ACHN (cell line): ENCODE measurements at regions not wholly inside any gene's neighbourhood (a gene's known extent, or its start where the extent isn't known, plus 50 kb on each side); places are given as distances from the start of the nearest gene placed in this dataset.
"Not testable (repeated sequence)": the region's sequence is repeated elsewhere in the genome, so short reads cannot be mapped to it uniquely, and the experiment has no call there.

Source experiments
- DNase-seq: peaks from one replicate; pipeline ENCODE4 v3.0.0-alpha.2; 2015
- in situ Hi-C: cut with HindIII; loops from 2 replicates; pipeline ENCODE4 v1.10.0; 2017; ENCODE audit warnings: low sequenced_read_pairs, low pct_ligation_motif_present, low pct_unique_long_range_greater_than_20kb

DNA sequence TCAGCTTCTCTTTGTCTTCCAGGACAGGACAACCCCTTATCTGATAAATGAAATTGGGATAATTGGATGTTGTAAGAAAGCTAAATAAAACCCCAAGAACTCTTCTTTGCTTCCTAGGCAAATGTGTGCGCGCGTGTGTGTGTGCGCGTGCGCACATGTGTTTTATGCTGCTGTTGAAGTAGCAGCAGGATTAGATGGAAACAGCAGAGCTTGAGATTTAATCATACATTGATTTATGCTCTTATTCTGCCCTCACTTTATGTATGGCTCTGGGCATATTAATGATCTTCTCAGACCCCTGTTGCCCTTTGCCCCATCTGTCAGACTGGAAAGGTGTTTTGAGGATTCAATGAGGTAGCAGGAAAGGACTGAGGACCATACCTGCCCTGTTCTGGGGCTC is 324.0 kb upstream of the MAP3K7 start:
- DNase-seq: no peak
- in situ Hi-C loops: no loop called here

DNA sequence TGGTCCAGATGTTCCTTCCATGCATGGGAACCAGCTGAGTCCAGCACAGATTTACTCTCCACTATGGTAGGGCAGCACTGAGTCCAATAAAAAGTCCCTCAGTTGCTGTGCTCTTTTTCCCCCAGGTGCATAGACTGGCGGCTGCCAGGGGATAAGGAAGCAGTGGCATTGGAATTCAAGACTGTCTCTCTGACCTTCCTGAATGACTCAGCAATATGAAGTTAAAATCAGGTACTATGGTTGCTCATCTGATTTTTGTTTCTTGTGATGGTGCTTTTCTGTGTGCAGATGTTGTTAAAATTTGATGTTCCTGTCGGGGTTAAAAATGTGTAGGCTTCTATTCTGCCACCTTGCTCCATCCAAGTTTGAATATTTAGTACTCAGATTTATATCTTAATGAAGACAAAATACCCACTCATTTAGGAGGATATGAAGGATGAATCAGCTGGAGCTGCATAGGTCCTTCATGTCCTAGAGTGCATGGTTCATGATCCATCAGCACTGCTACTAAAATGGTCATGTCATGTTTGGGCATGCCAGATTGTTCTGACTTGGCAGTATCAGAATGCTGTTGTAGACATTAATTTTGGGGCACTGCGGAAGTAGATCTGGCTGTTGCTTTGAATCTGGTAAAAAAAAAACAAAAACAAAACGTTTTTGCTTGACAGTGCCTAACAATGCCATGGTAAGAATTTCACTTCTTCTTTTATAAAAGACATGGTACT is 321.2 kb upstream of the MAP3K7 start:
- no peak for DNase-seq
- in situ Hi-C loops: no loop called here

DNA sequence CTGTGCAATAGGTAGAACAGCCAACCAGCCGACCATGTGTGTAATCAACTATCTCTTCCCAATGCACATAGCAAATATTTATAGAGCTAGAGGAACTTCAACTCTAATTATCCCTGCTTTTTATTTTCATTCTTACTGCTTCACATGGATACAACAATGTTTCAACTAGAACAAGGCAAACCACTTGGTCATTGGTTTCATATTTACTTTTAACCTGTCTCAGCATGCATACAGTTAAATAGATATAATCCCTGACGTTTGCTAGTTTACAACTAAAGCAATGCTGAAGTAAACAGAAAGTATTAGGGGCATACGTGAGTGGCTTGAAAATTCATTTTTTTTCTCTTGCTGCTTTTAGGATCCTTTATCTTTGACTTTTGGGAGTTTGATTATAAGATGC is 318.5 kb upstream of the MAP3K7 start:
- in situ Hi-C loops: no loop called here
- DNase-seq: no peak

DNA sequence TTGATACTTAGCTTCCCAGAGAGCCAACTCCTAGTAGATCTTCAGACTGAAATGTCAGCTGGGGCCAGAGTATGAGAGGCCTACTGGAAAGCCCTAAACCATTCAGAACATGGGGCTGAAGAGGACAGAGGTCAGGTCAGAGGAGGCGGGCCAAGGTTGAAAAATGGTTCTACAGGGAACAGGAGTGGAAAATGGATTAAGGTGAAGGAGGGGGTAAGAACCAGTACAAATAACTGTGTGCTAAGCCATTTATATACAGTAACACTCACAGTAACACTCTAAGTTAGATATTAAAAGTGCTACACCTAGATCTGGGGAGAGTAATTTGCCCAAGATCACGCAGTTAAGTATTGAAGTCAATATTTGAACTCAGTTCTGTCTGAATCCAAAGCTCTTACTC is 313.2 kb upstream of the MAP3K7 start:
- in situ Hi-C loops: no loop called here
- no peak for DNase-seq

DNA sequence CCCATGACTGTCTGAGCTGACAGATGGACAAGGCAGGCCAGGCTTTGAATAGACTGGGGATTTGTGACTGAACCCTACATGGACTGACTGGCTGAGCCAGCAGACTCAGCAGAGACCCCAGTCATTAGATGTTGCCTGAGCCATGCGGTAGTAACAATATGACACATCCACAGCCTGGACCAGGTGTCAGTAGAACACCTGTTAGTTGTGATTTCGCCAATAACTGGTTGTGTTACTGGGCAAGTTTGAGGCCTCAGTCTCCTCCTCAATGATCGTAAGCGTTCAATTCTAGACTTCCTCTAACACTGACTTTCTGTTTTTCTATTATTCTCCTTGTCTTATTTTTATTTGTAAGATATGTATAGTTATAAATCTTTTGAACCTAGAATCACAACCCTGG is 311.9 kb upstream of the MAP3K7 start:
- in situ Hi-C loops: no loop called here
- no peak for DNase-seq

DNA sequence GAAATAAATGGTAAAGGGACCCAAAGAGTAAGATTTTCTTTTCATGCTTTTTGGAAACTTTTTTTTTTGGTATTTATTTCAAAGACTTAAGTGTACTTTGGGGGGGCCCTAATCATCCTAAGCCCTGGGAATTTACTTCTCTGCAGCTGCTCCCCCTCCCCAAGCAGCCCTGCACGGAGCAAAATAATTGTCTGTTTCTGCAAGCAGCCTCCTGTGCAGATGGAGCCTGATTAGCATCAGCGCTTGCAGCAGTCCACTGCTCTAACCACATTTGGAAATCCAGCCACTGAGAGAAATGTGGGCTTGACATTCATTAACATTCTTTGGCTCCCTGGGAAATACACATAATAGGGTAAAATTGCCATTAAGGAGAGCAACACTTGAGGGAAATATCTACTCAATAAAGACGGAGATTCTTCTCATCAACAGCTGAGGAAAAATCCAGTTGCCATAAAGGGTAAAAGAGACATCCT is 309.2 kb upstream of the MAP3K7 start:
- DNase-seq: no peak
- in situ Hi-C loops: no loop called here

DNA sequence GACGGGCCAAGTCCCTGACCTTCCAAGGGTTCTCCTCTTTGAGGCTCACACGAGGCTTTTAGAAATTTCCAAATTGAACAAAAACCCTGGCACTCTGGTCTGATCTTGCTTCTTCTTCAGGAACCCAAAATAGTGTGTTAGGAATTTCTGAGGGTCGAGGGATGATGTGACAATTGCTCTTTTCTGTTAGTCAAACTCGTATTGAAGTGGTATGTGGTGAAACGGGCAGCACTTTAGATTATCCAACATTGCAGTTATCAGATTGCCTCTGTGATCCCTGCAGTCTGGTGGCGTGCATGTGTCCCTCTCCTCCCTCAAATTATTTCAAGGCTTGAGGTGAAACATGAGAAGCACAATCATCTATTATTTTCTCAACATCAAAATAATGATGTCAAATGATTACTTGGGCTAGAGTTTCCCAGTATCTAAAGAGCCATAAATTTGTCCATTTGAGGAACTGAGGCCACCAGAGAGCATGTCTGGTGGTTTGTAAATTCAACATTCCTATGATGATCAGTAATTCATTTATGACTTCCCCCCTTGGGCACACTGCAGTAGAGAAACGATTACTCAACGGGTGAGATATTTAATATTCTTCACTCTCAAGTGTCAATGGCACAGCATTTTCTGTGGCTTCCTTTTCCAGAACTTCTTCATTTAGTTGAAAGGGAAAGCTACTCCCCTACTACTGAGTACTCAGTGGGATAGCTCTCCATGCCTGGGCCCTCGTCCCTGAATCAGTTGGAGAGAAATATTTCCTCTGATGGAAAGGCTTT is 308.6 kb upstream of the MAP3K7 start:
- in situ Hi-C loops: no loop called here
- DNase-seq: no peak

DNA sequence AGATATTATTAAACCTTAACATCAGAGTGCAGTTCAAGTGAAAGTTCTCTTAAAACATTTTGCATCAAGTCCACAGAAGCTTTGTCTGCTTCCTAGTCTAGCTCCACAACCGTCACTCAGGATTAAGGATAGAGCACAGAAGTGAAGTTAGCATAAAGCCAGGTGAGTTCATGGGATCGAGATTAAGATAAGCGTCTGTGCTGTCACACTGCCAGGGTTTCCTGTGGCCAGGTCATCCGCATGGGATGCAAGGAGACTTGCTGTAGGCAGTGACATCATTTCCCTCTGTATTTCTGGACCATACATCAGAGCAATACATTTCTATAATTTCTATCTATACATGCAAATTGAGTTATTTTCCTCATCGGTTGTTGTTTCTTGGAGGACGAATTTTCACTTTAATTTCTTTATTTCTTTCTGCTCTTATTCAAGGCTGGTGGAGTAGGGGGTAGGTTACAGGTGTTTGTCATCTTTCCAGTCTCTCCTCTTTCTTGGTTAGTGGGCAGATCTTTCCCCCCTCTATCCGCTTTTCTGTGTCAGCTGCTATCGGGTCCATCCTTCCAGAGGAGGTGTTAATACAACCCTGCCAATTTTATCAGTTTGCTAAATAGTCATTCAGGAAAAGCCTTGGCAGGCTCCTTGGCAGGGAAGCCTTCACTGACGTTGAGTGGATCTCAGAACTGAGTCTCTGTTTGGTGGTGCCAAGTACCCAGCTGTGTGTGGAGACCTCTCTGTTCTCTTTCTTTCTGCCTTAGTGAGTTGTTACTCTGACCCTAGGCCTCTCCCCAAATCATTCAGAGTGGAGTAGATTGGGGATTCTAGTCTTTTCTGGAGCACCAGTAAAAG is 307.6 kb upstream of the MAP3K7 start:
- no peak for DNase-seq
- in situ Hi-C loops: no loop called here

DNA sequence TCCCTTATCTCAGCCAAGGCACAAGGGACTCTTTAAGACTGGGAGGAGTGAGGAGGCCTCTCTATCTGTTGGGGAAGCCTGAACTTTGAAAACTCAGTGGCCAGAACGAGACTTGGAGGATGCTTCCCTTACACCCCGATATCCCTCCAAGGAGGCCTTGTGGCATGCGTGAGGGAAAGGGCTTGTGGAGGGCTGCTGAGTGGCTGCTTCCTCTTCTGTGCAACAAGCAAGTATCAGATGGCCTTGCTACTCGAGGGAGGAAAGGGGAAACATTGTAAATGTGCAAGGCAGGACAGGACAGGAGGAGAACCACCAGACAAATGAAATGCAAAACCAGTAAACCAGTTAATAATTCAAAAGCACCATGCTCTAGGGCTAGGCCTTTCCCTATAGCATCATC is 306.5 kb upstream of the MAP3K7 start:
- no peak for DNase-seq
- in situ Hi-C loops: no loop called here

DNA sequence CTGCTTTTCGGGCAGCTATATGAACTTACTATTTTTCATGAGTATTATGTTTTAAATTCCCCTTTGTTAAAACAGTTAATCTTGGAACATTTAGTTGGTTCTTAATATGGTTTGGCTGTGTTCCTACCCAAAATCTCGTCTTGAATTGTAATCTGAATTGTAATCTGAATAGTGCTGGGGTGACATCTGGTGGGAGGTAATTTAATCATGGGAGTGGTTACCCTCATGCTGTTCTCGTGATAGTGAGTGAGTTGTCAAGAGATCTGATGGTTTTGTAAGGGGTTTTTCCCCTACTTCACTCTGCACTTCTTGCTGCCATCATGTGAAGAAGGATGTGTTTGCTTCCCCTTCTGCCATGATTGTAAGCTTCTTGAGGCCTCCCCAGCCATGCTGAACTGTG is 305.4 kb upstream of the MAP3K7 start:
- no peak for DNase-seq
- in situ Hi-C loops: no loop called here

DNA sequence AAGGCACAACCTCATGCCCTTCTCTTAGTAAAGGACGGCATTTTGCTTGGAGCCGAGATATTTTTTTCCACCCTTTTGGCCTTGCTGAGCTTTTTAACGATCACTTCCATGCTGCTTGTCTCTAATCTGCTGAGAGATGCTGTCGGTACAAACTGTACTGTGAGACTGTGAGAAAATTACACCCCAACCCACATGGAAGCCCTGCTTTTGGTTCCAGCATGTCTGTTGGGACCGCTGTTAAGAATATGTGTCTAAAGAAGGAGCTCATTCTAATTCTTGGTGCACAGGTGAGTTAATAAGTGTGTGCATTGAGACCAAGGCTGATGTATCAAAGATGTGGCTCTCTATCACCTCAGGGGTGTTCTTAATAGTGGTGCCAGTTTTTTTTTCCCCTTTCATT is 304.5 kb upstream of the MAP3K7 start:
- in situ Hi-C loops: no loop called here
- DNase-seq: no peak

DNA sequence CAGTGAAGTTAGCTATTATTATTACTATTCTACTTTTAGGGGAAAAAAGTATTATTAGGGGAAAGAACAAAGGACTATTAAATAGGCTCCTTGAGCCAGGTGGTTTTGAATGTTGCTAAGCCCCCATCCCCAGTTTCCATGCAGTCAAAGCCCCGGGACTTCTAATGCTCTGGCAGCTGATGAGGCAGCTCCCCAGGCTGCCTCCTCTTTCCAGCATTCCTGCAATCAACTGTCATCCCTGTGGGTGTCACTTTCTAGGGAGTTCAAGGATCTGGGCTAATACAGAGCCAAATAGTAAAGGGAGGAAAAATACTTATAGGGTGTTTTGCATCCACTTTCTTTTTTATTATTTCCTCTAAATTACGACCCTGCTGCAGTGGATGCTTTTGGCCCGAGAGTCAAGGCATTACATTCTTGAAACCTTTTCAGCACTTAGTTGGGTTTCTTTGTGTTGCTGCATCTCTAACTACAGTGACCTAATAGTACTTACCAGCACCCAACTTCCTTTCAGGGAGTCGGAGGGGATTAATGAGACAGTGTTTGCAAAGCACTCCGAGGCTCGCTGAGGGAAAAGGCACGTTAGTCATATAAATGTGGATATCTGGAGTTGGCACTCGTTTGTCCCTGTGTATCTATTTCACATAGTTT is 303.9 kb upstream of the MAP3K7 start:
- DNase-seq: no peak
- in situ Hi-C loops: no loop called here

DNA sequence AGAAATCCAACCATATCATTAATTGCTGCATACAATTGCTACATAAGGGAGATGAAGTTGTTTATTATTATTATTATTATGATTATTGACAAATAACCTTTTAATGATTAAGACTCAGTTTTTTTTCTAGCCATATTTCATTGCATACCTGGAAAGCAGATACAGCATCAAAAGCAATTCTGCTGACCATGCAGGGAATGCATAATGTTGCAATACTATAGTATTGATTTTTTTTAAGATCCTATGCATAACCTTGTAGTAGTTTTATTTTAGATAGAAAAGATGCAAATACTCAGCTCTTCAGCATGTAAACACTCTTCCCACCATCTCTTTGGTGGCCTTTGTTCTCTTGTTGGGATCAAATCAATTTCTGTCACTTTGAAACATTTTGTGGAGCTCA is 300.9 kb upstream of the MAP3K7 start:
- in situ Hi-C loops: no loop called here
- DNase-seq: no peak

DNA sequence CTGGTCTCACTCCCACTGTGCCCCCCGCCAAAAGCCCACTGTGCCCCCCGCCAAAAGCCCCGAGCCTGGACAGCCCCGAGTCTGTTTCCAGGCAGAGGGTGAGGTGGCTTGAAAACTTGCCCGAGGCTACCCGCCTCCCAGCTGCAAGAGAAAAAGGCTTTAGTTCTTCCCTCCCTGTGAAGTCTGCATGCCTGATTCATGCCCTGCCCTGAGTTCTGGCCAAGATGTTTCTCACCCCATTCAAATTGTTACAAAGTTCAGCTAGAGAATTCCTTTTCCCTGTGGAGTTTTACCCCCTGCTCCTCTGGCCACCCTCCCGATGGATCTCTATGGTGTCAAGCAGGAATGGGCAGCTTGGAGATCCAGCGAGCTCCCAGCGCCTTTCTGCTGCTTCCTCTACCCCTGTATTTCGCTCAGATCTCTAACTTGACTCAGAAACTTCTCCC is 298.8 kb upstream of the MAP3K7 start:
- no peak for DNase-seq
- in situ Hi-C loops: no loop called here

DNA sequence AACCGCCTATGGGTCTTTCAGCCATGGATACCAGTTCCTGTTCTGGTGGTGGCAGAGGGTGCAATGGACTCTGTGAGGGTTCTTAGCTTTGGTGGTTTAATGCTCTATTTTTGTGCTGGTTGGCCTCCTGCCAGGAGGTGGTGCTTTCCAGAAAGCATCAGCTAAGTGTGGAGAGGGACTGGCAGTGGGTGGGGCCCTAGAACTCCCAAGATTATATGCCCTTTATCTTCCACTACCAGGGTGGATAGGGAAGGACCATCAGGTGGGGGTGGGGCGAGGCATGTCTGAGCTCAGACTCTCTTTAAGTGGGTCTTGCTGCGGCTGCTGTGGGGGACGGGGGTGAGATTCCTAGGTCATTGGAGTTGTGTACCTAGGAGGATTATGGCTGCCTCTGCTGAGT is 298.3 kb upstream of the MAP3K7 start:
- DNase-seq, in situ Hi-C loops: not testable (repeated sequence)

DNA sequence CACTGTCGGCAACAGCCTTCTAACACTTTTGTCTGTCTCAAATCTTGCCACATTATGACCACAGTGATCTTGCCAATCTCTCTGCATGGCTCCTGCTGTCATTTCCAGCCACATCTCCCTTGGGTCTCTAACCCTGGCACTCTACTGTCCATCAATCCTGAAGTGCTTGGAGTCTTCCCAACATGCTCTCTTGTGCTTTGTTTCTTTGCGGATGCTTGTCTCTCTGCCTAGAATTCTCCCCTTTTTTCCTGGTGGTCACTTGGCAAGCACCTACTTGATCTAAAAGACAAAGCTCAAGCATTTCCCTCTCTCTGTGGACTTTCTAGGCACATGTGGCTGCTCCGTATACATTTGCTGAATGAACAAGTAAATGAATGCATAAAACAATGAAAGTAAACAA is 290.7 kb upstream of the MAP3K7 start:
- no peak for DNase-seq
- in situ Hi-C loops: no loop called here

DNA sequence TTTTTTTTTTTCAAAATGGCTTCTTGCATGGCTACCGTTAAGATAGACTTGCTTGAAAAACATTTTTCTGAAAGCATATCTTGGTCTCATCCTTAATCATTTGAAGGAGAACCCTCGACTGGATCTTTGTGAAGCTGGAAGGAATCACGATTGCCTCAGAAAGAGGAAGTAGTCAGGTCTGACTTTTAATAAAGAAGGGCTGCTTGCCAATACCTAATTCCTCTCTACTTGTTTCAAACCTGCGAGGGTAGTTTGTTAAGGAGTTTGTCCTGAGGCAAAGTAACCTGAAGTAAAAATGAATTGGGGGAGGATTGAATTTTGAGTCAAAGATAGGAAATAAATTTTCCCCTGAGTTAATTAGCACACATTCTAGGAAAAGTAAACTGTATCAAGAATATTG is 288.1 kb upstream of the MAP3K7 start:
- in situ Hi-C loops: no loop called here
- DNase-seq: no peak

DNA sequence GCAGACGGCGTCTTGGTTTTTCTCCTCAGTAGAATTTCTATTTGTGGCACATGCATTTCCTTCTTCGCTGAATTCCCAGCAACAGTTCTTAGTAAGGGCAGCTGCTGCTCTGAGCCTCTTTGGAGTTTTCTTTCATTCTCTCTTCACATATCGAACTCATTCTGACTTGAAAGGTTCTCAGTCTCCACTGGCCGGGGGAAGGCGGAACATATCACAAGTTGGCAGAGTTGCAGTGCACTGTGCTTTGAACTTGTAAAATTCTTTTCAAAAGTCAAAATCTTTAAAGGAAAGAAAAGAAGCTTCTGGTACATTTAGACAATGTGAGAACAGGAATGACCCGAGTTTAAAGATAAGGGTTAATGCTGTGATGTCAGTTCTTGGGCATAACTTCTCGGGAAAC is 286.1 kb upstream of the MAP3K7 start:
- in situ Hi-C loops: no loop called here
- DNase-seq: no peak

DNA sequence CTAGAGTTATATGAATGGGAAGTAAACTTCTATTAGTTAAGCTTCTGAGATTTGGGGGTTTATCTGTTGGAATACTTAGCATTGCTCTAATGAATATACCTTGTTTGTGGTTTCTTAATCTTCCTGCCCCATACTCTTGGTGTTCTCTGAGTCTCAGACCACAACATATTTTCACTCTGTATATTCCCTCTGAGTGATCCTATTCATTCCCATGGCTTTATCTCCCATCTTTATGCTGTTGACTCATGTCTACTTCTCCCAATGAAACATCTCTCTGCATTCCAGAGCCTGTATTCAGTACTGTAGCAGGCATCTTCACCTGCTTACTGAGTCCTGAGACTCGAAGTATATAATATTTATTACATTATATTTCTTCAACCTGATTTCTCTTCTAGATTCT is 283.7 kb upstream of the MAP3K7 start:
- in situ Hi-C loops: no loop called here
- DNase-seq: no peak
